ENCODE measurements at regions not wholly inside any gene's neighbourhood (a gene's known extent, or its start where the extent isn't known, plus 50 kb on each side); places are given as distances from the start of the nearest gene placed in this dataset.

GRCh38 chr21:41100826-41101550 is 67.0 kb upstream of the BACE2 start:
- intact Hi-C loops (cut with DNase I) = no loop called here
- no peak for DNase-seq (ENCODE audit: low spot score in 2 of 2)
- Histone ChIP-seq H3K4me3 (no peak overlapping the region), H3K4me1 (no peaks in the 10 kb centered on the region), H3K9me3 (no peaks in the 10 kb centered on the region), H3K36me3 (no peaks in the 10 kb centered on the region), H3K27ac (no peak overlapping the region), H3K27me3 (no peaks in the 10 kb centered on the region)
- TF ChIP-seq, protein P1, sequence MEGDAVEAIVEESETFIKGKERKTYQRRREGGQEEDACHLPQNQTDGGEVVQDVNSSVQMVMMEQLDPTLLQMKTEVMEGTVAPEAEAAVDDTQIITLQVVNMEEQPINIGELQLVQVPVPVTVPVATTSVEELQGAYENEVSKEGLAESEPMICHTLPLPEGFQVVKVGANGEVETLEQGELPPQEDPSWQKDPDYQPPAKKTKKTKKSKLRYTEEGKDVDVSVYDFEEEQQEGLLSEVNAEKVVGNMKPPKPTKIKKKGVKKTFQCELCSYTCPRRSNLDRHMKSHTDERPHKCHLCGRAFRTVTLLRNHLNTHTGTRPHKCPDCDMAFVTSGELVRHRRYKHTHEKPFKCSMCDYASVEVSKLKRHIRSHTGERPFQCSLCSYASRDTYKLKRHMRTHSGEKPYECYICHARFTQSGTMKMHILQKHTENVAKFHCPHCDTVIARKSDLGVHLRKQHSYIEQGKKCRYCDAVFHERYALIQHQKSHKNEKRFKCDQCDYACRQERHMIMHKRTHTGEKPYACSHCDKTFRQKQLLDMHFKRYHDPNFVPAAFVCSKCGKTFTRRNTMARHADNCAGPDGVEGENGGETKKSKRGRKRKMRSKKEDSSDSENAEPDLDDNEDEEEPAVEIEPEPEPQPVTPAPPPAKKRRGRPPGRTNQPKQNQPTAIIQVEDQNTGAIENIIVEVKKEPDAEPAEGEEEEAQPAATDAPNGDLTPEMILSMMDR (IDR thresholded peaks at IDR 0.05) = no peak

DNA sequence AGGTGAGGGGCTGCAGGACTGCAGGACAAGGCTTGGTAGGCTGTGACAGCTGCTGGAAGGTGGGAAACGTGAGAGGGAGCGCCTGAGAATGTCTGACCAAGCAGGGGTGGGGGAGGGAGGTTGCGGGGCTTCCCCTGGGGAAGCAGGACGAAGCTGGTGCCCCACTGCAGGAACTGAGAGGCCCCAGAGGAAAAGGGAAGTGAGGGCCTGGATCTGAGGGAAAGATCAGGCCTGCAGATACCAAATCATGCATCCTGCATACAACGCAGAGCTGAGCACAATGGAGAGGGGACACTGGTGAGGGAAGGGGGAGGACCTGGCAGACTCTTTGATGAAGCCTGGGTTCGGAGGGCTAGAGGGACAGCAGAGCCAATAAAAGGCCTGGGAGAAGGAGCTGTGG is 65.7 kb upstream of the BACE2 start:
- Histone ChIP-seq H3K9me3 (no peaks in the 10 kb centered on the region), H3K27ac (no peak overlapping the region), H3K4me3 (no peak overlapping the region), H3K4me1 (no peaks in the 10 kb centered on the region), H3K36me3 (no peaks in the 10 kb centered on the region), H3K27me3 (no peaks in the 10 kb centered on the region)
- intact Hi-C loops (cut with DNase I) = no loop called here
- no peak for DNase-seq (ENCODE audit: low spot score in 2 of 2)
- TF ChIP-seq, protein P1 (IDR thresholded peaks at IDR 0.05) = no peak

DNA sequence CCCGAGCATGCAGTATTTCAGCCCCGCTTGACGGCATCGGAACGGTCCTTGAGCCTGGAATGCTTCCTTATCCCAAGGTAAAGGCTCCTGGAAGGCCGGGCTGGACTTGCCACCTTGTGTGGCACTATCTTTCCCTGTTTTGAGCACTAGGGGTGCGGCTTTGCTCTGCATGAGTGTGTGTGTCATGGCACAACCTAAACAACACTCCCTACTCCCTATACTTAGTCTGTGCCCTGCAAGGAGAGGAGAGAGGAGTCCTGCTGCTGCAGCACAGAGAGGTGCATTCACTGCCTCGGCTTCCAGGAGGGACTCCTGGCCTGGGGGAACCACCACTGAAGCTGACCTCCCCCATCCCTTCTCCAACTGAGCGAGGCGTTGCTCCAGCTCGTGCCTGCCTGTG is 60.4 kb upstream of the BACE2 start:
- H3K36me3 ChIP-seq = no peaks in the 10 kb centered on the region
- no peak for DNase-seq (ENCODE audit: low spot score in 2 of 2)
- no peak overlapping the region for H3K27ac ChIP-seq
- TF ChIP-seq, protein P1 (IDR thresholded peaks at IDR 0.05) = no peak
- no peak overlapping the region for H3K4me3 ChIP-seq
- H3K27me3 ChIP-seq = no peaks in the 10 kb centered on the region
- H3K9me3 ChIP-seq = no peaks in the 10 kb centered on the region
- intact Hi-C loops (cut with DNase I) = no loop called here
- H3K4me1 ChIP-seq = no peaks in the 10 kb centered on the region

DNA sequence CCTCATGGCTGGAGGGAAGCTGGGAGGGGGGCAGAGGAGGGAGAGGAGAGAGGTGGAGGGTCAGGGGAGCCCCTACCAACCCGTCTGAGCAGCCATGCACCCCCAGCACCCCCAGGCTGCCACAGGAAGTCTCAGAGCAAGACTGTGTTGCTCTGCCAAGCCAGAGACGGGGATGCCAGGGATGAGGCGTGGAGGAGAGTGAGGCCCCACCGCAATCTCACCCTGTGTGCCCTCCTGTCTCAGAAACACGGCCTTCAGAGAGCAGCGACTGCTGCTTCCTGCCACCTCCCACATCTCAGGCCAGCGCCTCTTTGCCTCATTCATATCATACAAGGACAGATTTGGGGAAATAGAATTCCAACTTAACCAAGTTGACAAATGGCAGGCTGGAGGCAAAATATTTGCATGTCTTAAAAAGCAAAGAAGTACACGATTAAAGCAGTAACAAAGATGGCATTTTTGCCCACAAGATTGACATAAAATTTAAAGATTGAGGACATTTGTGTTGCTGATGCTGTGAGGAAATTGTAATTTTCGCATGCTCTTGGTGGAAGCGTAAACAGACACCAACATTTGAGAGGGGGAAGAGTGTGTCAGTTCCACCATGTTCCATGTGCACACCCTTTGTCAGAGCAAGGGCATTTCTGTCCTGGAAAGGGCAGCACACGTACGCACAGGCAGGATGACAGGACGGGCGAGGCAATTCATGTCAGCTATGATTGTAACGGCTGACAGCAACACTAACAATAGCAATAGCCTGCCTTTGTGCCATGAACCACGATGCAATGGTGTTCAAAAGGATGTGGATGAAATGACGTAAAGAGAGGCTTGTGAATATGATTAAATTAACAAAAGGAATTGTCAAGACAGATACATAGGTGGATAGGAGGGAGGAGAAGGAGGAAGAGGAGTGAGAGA is 59.0 kb upstream of the BACE2 start:
- no peaks in the 10 kb centered on the region for H3K9me3 ChIP-seq
- peaks cover 0 to 2% of the 10 kb centered on the region in 2 donors for H3K4me1 ChIP-seq
- H3K27ac ChIP-seq = no peak overlapping the region
- DNase-seq (ENCODE audit: low spot score in 2 of 2) = no peak
- no peaks in the 10 kb centered on the region for H3K36me3 ChIP-seq
- H3K4me3 ChIP-seq = no peak overlapping the region
- H3K27me3 ChIP-seq = no peaks in the 10 kb centered on the region
- intact Hi-C loops (cut with DNase I) = no loop called here
- TF ChIP-seq, protein P1 (IDR thresholded peaks at IDR 0.05) = no peak

DNA sequence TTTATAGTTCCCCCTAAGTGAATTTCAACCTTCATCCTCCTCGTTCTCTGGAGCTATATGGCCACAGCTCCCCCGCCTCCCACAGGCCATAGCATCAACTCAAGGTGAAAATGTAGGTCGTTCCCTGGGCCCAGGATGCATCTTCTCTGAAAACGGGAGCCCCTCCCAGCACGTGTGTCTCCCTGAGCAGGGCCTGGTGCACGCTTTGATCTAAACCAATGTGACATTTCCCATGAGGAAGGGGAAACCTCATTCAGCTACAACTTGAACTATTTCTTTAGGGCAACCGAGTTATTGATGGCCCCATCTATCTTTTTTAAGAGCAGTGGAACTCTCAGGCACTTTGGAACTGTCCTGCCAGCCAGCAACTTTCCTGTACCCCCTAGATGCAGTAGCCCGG is 57.8 kb upstream of the BACE2 start:
- no peaks in the 10 kb centered on the region for H3K36me3 ChIP-seq
- no peaks in the 10 kb centered on the region for H3K27me3 ChIP-seq
- no peak overlapping the region for H3K27ac ChIP-seq
- intact Hi-C loops (cut with DNase I) = no loop called here
- H3K4me1 ChIP-seq = peaks cover 0 to 2% of the 10 kb centered on the region in 2 donors
- no peak overlapping the region for H3K4me3 ChIP-seq
- DNase-seq (ENCODE audit: low spot score in 2 of 2) = no peak
- TF ChIP-seq, protein P1 (IDR thresholded peaks at IDR 0.05) = no peak
- H3K9me3 ChIP-seq = no peaks in the 10 kb centered on the region
